KOPT-K1 (cell line): ENCODE measurements at regions not wholly inside any gene's neighbourhood (a gene's known extent, or its start where the extent isn't known, plus 50 kb on each side); places are given as distances from the start of the nearest gene placed in this dataset.
A peak's percentile ranks its signal among the peaks of the same experiment; 100 is the strongest.
"Not testable (repeated sequence)": the region's sequence is repeated elsewhere in the genome, so short reads cannot be mapped to it uniquely, and the experiment has no call there.

ENCODE experiments used
- H3K27ac ChIP-seq: fragments of 200-600 bp; sonication (generic); 2 replicates; pipeline ENCODE4 v1.5.1; 2016; ENCODE audit warnings: antibody characterized with exemption, mild to moderate bottlenecking, low read depth, low read length; ENCODE audit not compliant: poor library complexity, severe bottlenecking
- H3K36me3 ChIP-seq: fragments of 200-600 bp; sonication (generic); 2 replicates; pipeline ENCODE4 v1.5.1; 2017; ENCODE audit warnings: antibody characterized with exemption, mild to moderate bottlenecking, low read length, moderate library complexity; ENCODE audit not compliant: insufficient read depth
- H3K9me3 ChIP-seq: fragments of 200-600 bp; sonication (generic); 2 replicates; pipeline ENCODE4 v1.5.1; 2017; ENCODE audit warnings: antibody characterized with exemption, low read length, mild to moderate bottlenecking; ENCODE audit not compliant: insufficient read depth, poor library complexity, severe bottlenecking

DNA sequence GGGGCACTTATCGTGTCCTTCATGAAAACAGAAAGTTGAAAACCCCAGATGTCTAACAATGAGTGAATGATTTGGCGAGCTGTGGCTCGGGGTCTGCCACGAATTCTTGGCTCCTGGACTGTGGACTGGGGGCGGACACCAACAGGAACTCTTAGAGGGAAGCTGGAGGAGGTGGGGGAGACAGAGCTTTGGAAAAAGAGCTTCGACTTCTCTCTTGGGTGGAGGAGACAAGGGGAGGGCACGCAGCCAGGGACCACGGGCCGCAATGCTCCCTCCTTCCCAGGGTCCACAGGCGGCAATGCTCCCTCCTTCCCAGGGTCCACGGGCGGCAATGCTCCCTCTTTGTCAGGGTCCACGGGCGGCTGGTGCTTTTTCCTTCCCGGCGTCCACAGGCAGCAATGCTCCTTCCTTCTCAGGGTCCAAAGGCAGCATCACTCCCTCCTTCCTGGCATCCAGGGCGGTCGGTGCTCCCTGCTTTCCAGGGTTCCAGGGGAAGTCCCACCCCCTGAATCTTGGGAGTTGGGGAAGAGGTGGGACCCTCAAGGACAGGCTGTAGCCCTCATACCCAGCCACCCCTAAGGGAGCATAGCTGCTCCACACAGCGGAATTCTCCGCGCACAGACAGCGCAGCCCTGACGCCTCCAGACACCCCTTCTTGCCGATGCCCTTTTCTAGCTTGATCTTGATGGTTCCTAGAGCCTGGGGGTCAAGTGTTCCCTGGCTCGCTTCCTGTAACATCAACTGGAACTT is 149.0 kb downstream of the LAT start:
- not testable (repeated sequence) for H3K9me3 ChIP-seq, H3K27ac ChIP-seq, H3K36me3 ChIP-seq

DNA sequence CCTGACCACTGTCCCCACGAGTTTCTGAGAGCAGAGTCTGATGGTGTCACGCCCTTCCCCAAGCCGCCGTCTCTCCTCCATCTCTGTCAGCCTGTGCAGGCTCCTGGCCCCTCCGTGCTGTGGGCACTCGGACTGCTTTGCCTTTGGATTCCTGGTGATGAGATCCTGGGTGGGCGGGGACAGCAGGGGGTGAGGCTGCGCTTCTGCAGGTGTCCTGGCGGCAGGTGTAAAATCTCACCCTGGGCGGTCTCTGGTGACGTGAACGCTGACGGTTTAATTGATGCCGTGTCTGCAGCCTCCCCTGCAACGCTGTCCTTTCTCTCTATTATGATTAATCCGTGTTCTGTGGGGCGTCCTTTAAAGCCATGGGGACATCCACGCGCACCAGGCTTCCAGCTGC is 148.0 kb downstream of the LAT start:
- not testable (repeated sequence) for H3K27ac ChIP-seq, H3K36me3 ChIP-seq, H3K9me3 ChIP-seq

DNA sequence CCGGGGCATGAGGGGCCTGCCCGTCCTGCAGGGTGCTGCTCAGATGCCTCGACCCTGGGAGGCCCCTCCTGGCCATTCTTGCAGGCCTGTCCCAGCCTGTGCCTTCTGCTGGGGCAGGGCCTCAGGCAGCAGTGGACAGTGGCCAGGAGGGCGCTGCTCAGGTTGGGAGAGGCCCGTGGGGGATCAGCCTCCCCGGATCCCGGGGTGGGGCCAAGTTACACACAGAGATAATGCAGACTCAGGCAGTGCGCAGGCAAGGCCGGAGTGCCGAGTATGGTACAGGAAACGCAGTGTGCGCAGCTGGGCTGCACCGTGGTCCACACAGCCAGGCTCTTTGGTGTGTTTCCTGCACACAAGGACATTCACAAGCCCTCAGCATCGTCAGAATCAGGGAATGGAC is 147.6 kb downstream of the LAT start:
- H3K36me3 ChIP-seq, H3K9me3 ChIP-seq, H3K27ac ChIP-seq: not testable (repeated sequence)

DNA sequence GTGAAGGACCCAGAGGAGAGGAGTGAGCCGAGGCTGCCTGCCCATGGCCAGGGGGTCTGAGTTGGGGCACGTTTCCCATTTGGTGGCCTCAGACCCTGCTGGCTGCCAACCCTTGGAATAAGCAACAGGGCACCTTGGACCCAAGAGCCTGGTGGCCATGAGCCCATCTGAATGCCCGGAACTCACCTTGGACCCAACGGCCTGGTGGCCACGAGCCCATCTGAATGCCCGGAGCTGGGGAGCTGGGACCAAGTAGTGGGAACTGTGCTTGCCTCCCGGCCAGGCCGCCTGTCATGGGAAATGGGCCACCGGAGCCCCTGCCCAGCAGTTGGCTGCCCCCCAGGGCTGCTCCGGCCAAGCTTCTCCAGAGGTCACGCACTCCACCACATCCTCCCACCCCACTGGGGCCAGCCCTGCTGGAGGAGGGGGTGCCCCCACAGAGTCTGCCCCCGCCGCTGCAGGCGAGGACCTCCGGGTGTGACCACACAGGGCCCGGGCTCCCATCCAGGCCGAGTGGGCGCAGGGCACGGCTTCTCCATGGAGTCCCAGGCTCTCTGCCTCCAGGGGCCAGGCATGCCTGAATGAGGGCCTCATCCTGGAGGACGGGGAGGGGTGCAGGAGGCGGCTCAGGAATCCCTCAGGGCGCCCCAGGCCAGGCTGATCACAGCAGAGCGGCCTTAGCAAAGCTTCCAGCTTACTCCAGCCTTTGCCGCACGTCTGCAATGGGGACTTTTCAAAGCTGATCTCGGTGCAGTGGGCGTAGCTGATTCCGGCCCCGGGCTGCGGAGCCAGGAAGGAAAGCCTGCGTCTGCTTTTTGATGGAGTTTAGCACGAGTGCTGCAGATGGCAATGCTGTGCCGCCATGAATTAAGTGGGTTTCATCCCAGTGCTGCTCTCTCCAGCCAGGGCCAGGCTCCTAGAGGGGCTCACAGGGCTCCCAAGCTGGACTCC is 146.3 kb downstream of the LAT start:
- not testable (repeated sequence) for H3K36me3 ChIP-seq, H3K27ac ChIP-seq, H3K9me3 ChIP-seq

DNA sequence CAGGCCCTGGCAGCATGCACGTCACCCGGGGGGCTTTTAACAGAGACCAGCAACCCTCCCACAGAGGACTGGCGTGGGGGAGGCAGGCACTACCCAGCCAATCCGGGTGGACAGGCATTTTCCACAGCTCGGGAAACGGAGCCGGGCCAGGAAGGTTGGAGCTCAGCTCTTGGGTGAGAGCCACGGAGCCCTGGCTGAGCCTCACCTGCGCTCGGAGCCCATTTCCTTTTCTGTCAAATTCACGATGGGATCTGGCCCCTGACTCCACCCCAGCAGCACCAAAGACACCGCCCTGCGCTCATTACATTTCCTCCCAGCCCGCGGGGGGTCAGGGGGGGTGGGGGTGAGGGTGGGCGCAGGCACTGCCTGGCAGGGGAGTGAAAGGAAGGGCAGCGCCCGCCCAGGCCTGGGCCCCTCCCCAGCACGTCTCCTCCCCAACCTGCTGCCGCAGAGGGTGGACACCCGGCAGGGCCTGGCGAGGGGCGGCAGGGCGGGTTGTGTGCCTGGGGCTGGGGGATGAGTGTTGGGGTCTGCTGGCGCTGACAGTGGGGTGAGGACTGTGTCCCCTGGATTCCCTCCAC is 145.4 kb downstream of the LAT start:
- not testable (repeated sequence) for H3K36me3 ChIP-seq, H3K9me3 ChIP-seq, H3K27ac ChIP-seq

DNA sequence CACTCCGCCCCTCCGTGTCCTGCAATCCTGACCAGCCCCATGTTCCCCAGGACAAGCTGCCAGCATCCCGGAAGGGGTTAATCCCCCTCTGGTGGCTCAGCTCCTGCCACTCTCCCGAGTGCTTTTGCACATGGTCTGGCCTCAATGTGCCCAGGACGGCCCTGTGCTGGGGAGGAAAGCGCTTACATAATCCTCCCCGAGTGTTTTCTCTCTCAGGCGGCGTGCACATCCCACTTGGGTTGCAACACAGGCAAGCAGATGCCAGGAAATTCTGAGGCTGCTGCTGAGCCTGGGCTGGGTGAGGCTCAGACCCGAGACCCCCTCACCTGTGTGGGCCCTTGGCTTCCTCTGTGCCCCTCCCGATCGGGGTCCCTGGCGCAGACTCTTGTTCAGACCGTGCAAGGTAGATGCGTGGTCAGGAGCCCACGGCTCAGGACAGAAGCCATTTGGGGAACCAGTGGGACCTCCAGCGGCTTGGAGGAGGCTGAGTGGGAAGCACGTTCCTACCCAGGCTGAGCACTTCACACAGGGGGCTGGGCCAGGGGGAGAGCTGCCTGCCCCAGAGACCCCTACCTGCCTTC is 144.7 kb downstream of the LAT start:
- H3K36me3 ChIP-seq, H3K27ac ChIP-seq, H3K9me3 ChIP-seq: not testable (repeated sequence)

DNA sequence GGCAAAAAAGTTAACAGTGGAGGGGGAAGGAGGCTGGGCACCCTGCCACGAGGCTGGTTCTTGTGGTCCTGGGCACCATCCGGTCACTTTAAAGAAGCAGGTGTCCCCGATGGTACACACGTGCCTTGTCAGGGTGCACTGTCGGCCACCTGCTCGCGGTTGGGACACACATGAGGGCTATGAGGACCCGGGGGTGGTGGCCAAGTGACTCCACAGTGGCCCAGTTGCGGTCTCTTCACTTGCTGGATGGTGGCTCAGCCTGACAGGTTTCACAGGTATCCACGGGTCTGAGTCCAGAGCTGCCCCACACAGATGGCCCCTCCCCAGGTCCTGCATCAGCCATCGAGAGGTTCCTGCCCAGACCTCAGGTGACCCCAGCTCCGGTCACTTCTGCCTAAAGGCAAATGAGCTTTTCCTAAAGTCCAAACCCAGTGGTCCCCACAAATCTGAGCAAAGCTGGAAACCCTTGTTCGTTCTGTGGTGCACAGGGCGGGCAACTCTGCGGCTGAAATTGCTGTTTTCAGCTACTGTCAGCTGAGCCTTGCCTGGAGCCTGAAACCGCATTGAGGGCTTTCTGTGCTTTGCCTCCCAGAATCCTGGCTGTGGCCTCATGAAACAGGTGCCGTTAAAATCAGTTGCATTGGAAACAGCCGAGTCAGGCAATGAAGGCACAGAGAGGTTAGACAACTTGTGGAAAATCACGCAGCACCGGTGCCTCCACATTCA is 144.0 kb downstream of the LAT start:
- H3K9me3 ChIP-seq, H3K27ac ChIP-seq, H3K36me3 ChIP-seq: not testable (repeated sequence)

DNA sequence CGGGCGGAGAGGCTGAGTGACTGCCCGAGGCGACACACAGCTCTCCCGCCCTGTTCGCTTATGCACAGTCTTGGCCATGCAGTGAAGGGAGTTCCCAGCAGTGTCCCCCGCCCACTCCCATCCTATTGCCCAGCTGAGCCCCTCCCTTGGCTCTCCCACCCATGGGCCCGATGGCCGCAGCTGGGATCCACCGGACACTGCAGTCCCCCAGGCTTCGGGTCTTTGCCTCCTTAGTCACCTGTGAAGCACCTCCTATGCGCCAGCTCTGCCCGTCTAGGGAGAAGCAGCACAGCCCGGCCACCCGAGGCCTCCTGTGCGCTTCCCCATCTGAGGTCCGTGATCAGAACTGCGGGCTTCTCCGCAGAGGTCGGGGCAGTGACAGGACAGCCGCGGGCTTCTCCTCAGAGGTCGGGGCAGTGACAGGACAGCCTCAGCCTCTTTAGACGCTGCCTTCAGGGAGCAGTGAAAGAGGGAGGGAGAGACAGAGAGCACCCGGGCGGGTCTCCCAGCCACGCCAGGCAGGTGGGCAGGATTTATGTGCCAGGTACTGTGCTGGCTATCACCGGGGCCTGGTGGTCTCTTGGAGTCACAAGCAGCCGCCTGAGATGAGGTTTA is 143.1 kb downstream of the LAT start:
- H3K27ac ChIP-seq, H3K36me3 ChIP-seq, H3K9me3 ChIP-seq: not testable (repeated sequence)

DNA sequence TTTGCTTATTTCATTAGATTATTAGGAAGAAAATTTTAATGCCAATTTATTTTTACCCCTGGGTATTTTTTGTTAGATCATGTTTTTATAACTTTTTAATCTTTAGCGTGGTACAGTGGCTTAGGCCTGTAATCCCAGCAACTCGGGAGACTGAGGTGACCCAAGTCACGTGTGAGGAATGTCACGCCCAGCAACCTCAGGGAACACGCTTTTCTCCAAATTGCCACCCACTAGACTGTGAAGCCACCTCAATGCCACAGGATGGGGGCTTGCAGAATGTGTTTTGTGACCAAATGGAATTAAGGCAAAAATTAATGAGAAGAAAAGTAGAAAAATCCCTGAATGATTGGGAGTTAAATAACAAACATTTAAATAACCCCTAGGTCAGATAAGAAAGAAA is 141.8 kb downstream of the LAT start:
- Histone ChIP-seq H3K36me3 (no peaks in the 10 kb centered on the region), H3K27ac (no peak overlapping the region), H3K9me3 (no peaks in the 10 kb centered on the region)

DNA sequence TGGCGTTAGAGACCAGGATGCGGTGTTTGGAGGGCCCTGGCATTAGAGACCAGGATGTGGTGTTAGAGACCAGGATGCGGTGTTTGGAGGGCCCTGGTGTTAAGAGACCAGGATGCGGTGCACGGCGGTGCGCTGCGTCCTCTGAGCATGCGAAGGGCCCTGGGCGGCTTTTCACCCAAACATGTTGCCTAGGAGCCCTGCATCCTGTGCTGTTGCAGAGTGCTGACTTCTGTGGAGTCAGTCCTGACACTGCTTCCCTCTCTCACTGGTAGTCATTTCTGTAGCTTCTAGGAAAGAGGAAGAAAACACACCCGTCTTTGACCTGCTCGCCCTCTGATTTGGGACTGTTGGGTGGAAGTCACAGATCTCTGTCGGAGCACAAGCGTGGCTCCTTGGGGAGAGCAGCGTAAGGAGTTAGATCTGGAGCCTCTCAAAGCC is 141.2 kb downstream of the LAT start:
- Histone ChIP-seq H3K36me3 (no peaks in the 10 kb centered on the region), H3K27ac (no peak overlapping the region)

DNA sequence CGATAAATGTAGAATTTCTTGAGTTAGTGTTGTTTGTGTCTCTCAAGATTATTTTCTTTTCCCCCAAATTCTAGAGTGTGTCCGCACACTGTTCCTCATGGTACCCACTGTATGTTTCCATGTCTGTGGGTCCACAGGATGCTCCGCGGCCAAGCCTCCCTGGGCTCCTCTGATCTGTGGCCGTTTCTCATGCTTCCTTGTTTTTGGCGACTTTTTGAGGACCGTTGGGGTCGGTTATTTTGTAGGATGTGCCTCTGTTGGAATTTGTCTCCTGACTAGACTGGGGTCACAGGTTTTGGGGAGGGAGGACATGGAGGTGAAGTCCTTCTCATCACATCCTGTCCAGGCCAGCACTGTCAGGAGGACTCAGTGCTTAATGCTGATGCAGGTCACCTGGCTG is 140.0 kb downstream of the LAT start:
- Histone ChIP-seq H3K27ac (no peak overlapping the region), H3K9me3 (no peaks in the 10 kb centered on the region), H3K36me3 (no peaks in the 10 kb centered on the region)

More for the DNA sequence above, 141.2 kb downstream of the LAT start:
- H3K9me3 ChIP-seq = no peaks in the 10 kb centered on the region

DNA sequence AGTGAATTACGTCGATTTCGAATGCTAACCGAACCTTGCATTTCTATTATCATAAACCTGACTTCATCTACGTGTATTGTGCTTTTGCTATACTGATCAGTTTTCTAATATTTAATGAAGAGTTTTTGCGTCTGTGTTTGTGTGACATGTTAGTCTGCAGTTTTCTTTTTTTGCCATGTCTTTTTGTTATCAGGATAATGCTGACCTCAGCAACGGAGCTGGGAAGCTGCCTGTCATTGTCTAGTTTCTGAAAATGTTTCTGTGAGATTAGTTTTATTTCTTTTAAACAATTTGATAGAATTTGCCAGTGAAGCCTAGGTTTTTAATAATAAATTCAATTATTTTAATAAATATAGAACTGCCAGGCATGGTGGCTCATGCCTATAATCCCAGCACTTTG is 139.3 kb downstream of the LAT start:
- not testable (repeated sequence) for H3K27ac ChIP-seq, H3K36me3 ChIP-seq, H3K9me3 ChIP-seq

DNA sequence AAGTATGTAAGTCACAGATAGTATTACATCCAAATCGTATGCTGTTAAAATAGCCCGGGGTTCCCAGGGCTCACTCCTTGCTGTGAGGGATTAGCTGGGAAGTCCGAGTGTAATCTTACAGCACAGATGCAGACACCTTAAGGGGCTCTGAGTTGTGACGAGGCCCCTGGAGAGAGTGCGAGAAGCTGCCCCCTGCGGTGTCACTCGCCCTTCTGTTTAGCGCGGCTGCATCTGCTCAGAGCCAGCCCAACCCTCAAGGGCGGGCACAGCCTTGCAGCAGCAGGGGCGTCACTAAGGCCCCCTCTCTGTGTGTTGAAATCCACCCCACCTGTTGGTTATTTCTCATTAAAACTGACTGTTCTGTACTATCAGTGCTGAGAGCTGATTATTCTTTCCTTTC is 135.8 kb downstream of the LAT start:
- H3K27ac ChIP-seq, H3K36me3 ChIP-seq, H3K9me3 ChIP-seq: not testable (repeated sequence)

DNA sequence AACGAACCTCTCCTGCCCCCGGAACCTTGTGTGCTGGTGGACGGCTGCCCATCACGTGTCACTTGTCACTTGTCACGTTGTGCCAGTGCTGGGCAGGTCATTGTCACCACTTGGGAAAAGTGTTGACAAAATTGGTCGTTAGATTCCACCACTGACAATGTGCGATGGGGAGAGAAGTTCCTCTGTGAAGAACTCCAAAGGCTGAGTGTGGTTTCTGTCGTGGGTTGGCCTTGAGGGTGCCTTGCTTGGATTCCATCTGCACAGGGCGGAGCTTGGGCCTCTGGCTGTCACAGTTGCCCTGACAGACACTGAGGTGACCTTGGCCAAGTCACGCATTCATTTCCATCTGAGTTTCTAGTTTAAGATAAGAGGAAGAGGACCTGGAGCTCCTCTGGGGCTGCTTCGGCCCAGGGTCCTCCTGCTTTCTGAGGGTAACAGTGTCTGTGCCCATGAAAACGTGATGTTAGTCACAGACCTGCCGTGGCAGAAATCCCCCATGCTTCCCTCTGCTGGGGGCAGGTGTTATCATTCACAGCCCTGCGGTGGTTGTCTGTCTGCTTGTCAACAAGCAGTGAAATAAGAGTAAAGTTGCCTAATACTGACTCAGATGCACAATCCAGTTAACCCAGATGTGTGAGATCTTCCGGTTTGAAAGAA is 133.6 kb downstream of the LAT start:
- peak overlapping the region; percentile 66 for H3K27ac ChIP-seq
- H3K36me3 ChIP-seq, H3K9me3 ChIP-seq: not testable (repeated sequence)
